LNCaP clone FGC (cell line): ENCODE measurements at regions not wholly inside any gene's neighbourhood (a gene's known extent, or its start where the extent isn't known, plus 50 kb on each side); places are given as distances from the start of the nearest gene placed in this dataset.
A peak's percentile ranks its signal among the peaks of the same experiment; 100 is the strongest.

Source experiments
- DNase-seq: peaks from one replicate; pipeline ENCODE4 v3.0.0-alpha.2; 2011; ENCODE audit warnings: low read depth
- H3K4me3 ChIP-seq: 2 replicates; pipeline ENCODE4 v1.5.1; 2011; ENCODE audit warnings: mild to moderate bottlenecking, low read depth, low read length, control low read depth
- TF ChIP-seq, protein P1 (sequence below): IDR thresholded peaks from 2 replicates; pipeline ENCODE4 v1.5.1; 2012; ENCODE audit warnings: mild to moderate bottlenecking; ENCODE audit not compliant: control insufficient read depth, insufficient read depth; ENCODE audit errors: extremely low read depth

DNA sequence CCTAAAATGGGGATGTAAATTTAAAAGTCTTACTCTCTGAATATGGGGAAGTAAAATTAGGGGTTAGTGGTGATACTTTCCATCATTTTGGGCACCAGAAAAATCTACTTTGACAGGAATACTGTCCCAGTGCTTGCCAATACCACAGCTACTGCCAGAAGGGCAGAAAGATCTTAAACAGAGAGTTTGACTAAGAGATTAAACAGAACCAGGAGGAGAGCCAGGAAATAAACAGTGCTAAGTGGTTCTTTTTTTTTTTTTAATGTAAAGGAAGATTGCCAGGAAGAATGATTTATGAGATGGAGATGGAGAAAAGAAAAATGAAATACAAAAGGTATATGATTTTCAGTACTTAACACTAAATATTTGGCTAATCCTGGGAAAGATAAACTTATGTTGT, 126.8 kb downstream of the RTL3 start:
- no peak overlapping the region for H3K4me3 ChIP-seq
- no peak for DNase-seq
- TF ChIP-seq, protein P1, sequence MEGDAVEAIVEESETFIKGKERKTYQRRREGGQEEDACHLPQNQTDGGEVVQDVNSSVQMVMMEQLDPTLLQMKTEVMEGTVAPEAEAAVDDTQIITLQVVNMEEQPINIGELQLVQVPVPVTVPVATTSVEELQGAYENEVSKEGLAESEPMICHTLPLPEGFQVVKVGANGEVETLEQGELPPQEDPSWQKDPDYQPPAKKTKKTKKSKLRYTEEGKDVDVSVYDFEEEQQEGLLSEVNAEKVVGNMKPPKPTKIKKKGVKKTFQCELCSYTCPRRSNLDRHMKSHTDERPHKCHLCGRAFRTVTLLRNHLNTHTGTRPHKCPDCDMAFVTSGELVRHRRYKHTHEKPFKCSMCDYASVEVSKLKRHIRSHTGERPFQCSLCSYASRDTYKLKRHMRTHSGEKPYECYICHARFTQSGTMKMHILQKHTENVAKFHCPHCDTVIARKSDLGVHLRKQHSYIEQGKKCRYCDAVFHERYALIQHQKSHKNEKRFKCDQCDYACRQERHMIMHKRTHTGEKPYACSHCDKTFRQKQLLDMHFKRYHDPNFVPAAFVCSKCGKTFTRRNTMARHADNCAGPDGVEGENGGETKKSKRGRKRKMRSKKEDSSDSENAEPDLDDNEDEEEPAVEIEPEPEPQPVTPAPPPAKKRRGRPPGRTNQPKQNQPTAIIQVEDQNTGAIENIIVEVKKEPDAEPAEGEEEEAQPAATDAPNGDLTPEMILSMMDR = no peak

DNA sequence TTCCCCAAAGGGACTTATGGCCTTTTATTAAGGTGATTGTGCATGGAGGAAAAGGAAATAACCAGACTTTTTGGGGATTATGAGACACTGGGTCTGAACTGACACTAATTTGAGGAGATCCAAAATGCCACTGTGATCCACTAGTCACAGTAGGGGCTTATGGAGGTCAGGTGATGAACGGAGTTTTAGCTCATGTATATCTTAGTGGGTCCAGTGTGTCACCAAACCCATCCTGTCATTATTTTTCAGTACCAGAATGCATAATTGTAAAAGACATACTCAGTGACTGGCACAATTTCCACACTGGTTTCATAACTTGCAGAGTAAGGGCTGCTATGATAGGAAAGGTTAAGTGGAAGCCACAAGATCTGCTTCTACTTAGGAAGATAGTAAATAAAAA, 131.3 kb downstream of the RTL3 start:
- TF ChIP-seq, protein P1 = no peak

DNA sequence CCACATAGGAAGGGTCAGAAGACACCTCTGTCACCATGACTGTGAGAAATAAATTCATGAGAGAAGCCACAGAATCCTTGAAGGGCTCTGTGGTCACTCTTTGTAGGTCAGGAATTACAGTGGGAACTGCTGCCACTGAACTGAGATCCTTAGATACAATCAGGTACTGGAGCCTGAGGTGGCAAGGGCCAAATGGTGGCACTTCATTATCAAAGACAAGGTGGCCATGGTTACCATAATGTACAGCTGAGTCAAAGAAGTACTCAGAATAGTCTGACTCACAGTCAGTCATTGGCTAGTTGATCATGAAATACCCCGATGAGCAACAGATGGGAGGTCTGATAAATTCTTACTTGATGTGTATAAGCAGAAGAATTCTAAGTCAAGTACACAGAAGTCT, 131.9 kb downstream of the RTL3 start:
- DNase-seq = no peak
- TF ChIP-seq, protein P1 = no peak
- no peak overlapping the region for H3K4me3 ChIP-seq

More for the DNA sequence above, 131.3 kb downstream of the RTL3 start:
- no peak overlapping the region for H3K4me3 ChIP-seq
- no peak for DNase-seq

DNA sequence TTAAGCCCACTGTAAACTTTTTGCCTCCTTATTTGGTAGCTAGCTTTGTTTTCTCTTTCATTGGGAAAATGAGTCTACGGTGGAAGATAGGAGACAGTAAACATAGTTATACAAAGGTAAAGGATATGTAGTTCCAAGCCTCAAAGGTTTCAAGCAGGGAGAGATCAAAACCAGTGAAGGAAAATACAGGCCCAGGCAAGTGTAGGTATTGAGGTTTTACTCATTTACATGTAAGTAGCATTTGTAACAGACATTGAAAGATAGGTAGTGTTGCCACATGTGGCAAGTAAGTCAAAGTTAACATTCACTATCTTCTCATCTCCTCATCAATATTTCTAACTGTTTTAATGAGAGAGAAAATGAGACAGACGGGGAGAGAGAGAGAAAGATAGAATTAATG, 136.5 kb downstream of the RTL3 start:
- DNase-seq = no peak
- no peak overlapping the region for H3K4me3 ChIP-seq
- TF ChIP-seq, protein P1 = no peak

DNA sequence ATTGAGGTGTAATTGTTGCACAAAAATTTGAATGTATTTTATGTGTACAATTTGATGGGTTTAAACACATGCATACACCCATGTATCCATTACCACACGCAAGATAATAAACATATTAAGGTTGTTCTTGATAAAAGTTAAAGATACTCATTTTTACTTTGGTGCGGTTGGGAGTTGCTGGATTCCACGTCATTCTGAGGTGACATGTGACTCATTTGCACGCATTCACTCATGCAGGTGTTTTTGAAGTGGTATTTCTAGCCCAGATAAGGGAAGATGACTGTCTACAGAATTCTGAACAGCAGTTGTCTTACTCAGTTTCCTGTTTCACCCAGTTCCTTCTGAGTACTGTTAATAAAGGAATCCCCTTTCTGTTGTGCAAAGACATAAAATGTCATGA, 142.0 kb downstream of the RTL3 start:
- H3K4me3 ChIP-seq = no peak overlapping the region
- TF ChIP-seq, protein P1 = no peak
- DNase-seq = no peak

DNA sequence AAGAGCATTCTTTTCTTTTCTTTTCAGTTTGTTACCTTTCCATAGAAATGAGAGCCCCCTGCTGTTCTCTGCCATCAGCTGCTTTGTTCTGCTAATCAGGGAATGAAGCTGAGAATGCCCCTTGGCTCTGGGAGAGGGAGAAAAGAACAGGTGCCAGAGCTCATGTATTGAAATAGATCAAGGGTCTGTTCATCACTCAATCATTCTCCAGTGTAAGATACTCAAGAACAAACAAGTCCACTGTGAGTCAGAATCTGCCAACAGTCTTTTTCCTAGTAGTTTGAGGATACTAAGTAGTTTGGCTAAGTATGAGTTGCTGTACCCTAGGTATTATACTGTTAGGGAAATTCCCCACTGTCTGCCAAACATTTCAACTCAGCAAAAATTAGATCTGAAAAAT, 144.3 kb downstream of the RTL3 start:
- no peak overlapping the region for H3K4me3 ChIP-seq
- no peak for DNase-seq
- TF ChIP-seq, protein P1 = 0 out of 2 replicates have a peak, but pooled peaks have one; percentile 15

DNA sequence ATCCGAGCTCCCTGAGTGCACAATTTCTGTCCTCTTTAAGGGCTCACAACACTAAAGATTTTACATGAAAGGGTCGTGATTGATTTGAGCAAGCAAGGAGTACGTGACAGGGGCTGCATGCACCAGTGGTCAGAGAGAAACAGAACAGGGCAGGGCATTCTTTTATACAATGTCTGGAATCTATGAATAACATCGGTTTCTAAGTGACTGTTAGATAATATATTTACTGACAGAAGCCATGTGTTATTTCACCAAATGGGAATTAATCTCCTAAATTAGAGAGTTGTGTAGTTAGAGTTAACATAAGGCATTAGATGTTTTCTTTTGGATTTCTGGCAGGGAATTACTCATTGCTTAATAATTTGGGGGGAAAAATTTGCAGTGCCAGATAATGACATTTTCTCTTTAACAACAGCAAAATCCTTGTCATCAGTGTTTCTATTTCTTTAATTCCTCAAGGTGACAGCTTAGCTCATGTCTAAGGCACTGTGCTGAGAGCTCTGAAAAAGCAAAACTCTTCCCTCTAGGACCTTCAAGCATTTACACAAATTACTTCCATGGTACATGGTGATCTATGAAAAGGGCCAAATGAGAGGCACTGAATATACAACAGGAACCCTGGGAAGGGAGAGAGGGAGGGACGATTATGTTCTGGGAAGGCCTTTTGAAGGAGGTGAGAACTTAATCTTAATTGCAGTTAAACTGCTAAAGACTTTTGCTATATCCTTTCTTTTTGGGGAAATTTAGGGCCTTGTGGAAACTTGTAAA, 145.0 kb downstream of the RTL3 start:
- H3K4me3 ChIP-seq = no peak overlapping the region
- DNase-seq = no peak
- TF ChIP-seq, protein P1 = no peak
